OCI-LY3 (cell line): ENCODE measurements at regions not wholly inside any gene's neighbourhood (a gene's known extent, or its start where the extent isn't known, plus 50 kb on each side); places are given as distances from the start of the nearest gene placed in this dataset.

Source experiments
- H2AFZ ChIP-seq: fragments of 200-600, 300-600 bp; shearing (Covaris generic); 2 replicates; pipeline ENCODE4 v1.6.0; 2014; ENCODE audit warnings: antibody characterized with exemption, low read depth, low read length
- H3K27ac ChIP-seq: fragments of 200-600, 300-600 bp; sonication (generic); 2 replicates; pipeline ENCODE4 v1.5.1; 2014; ENCODE audit warnings: mild to moderate bottlenecking, low read length, moderate library complexity, mixed read lengths
- H3K27me3 ChIP-seq: fragments of 200-600, 300-600 bp; sonication (generic); 2 replicates; pipeline ENCODE4 v1.6.1; 2014; ENCODE audit warnings: low read depth, low read length, mixed read lengths
- H3K36me3 ChIP-seq: fragments of 200-600, 300-600 bp; sonication (generic); replicated peaks from 2 replicates; pipeline ENCODE3; 2014; ENCODE audit warnings: low read depth, low read length, mixed read lengths
- H3K4me1 ChIP-seq: fragments of 300-600, 200-600 bp; sonication (generic); 2 replicates; pipeline ENCODE4 v1.6.1; 2014; ENCODE audit warnings: low read length, mixed read lengths
- H3K4me2 ChIP-seq: fragments of 200-600, 300-600 bp; sonication (generic); 2 replicates; pipeline ENCODE4 v1.6.1; 2014; ENCODE audit warnings: low read length, mixed read lengths
- H3K4me3 ChIP-seq: fragments of 300-600, 200-600 bp; sonication (generic); 2 replicates; pipeline ENCODE4 v1.5.1; 2014; ENCODE audit warnings: antibody characterized with exemption, mild to moderate bottlenecking, low read length, moderate library complexity
- H3K79me2 ChIP-seq: fragments of 300-600, 200-600 bp; shearing (Covaris generic); 2 replicates; pipeline ENCODE4 v1.6.1; 2014; ENCODE audit warnings: mild to moderate bottlenecking, low read length, mixed read lengths
- H3K9ac ChIP-seq: fragments of 300-600, 200-600 bp; shearing (Covaris generic); 2 replicates; pipeline ENCODE4 v1.6.0; 2014; ENCODE audit warnings: mild to moderate bottlenecking, low read length, moderate library complexity
- H3K9me3 ChIP-seq: fragments of 200-600, 300-600 bp; shearing (Covaris generic); 2 replicates; pipeline ENCODE4 v1.6.1; 2014; ENCODE audit warnings: low read length, mixed read lengths; ENCODE audit not compliant: insufficient read depth
- H4K20me1 ChIP-seq: fragments of 200-600, 300-600 bp; sonication (generic); 2 replicates; pipeline ENCODE4 v1.6.1; 2016; ENCODE audit warnings: low read length, mixed read lengths; ENCODE audit not compliant: insufficient read depth
- EZH2phosphoT487 ChIP-seq: fragments of 200-600 bp; shearing (Covaris generic); IDR thresholded peaks from 2 replicates; pipeline ENCODE4 v1.6.1; 2018; ENCODE audit warnings: antibody characterized with exemption, mixed run types, low read depth
- TF ChIP-seq, protein P1 (sequence below): fragments of 200-600, 300-600 bp; sonication (generic); IDR thresholded peaks from 2 replicates; pipeline ENCODE4 v1.5.1; 2014; ENCODE audit warnings: antibody characterized with exemption, low read length, low read depth

DNA sequence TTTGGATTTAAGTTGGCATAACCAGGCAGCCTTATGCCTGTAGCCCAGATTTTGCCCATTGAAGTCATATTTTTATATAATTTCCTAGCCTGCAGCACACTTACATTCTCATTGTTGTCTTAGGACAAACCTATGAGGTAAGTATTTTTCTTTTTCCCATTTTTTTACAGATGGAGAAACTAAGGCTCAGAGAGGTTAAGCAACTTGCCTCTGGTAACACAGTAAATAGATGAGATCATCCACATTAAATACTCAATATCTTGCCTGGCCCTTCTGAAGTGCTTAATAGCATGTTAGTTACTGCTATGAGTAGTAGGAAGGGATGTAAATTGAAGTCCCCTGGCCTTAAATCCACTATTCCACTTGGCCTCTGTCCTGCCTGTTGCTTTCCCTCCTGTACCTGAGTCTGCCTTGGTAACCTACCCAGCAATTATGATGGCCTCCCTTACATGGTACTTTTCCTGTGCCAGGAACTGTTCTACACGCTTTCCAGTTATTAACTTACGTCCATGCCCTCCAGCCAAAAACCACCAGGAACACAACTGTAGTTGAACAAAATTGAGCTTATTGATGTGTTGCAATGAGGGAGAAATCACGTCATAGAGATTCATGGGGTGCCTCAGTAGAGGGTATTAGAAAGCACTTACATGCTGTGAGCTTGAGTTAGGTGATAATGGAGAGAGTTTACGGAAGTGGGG is 111.6 kb upstream of the FGGY start:
- H3K36me3 ChIP-seq = no peaks in the 10 kb centered on the region
- H3K27ac ChIP-seq = no peak overlapping the region
- no peak overlapping the region for H3K4me2 ChIP-seq
- H4K20me1 ChIP-seq = no peaks in the 10 kb centered on the region
- H3K4me3 ChIP-seq = no peak overlapping the region
- no peak overlapping the region for H2AFZ ChIP-seq
- H3K4me1 ChIP-seq = peaks cover 6% of the 10 kb centered on the region; the same call in 1 of the 2 replicates
- H3K9ac ChIP-seq = no peak overlapping the region
- no peaks in the 10 kb centered on the region for H3K79me2 ChIP-seq
- no peaks in the 10 kb centered on the region for H3K9me3 ChIP-seq
- no peak for TF ChIP-seq EZH2phosphoT487
- TF ChIP-seq, protein P1, sequence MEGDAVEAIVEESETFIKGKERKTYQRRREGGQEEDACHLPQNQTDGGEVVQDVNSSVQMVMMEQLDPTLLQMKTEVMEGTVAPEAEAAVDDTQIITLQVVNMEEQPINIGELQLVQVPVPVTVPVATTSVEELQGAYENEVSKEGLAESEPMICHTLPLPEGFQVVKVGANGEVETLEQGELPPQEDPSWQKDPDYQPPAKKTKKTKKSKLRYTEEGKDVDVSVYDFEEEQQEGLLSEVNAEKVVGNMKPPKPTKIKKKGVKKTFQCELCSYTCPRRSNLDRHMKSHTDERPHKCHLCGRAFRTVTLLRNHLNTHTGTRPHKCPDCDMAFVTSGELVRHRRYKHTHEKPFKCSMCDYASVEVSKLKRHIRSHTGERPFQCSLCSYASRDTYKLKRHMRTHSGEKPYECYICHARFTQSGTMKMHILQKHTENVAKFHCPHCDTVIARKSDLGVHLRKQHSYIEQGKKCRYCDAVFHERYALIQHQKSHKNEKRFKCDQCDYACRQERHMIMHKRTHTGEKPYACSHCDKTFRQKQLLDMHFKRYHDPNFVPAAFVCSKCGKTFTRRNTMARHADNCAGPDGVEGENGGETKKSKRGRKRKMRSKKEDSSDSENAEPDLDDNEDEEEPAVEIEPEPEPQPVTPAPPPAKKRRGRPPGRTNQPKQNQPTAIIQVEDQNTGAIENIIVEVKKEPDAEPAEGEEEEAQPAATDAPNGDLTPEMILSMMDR = no peak
- no peaks in the 10 kb centered on the region for H3K27me3 ChIP-seq

GRCh38 chr1:59186656-59187055 is 110.2 kb upstream of the FGGY start:
- no peak overlapping the region for H3K9ac ChIP-seq
- H3K4me3 ChIP-seq = no peak overlapping the region
- no peak for TF ChIP-seq EZH2phosphoT487
- TF ChIP-seq, protein P1 = no peak
- no peak overlapping the region for H2AFZ ChIP-seq
- H3K9me3 ChIP-seq = no peaks in the 10 kb centered on the region
- H3K27ac ChIP-seq = no peak overlapping the region
- peaks cover 6% of the 10 kb centered on the region; the same call in 1 of the 2 replicates for H3K4me1 ChIP-seq
- H3K36me3 ChIP-seq = no peaks in the 10 kb centered on the region
- no peaks in the 10 kb centered on the region for H3K27me3 ChIP-seq
- H3K4me2 ChIP-seq = no peak overlapping the region
- H3K79me2 ChIP-seq = no peaks in the 10 kb centered on the region
- no peaks in the 10 kb centered on the region for H4K20me1 ChIP-seq

GRCh38 chr1:59188413-59189213 is 108.3 kb upstream of the FGGY start:
- Histone ChIP-seq H3K36me3 (no peaks in the 10 kb centered on the region), H3K4me2 (no peak overlapping the region), H4K20me1 (no peaks in the 10 kb centered on the region), H3K4me3 (no peak overlapping the region), H3K9me3 (no peaks in the 10 kb centered on the region), H3K4me1 (peaks cover 6% of the 10 kb centered on the region; the same call in 1 of the 2 replicates), H3K9ac (no peak overlapping the region), H3K27me3 (no peaks in the 10 kb centered on the region), H3K27ac (no peak overlapping the region), H3K79me2 (no peaks in the 10 kb centered on the region), H2AFZ (no peak overlapping the region)
- TF ChIP-seq, protein P1 = no peak
- TF ChIP-seq EZH2phosphoT487 = no peak

DNA sequence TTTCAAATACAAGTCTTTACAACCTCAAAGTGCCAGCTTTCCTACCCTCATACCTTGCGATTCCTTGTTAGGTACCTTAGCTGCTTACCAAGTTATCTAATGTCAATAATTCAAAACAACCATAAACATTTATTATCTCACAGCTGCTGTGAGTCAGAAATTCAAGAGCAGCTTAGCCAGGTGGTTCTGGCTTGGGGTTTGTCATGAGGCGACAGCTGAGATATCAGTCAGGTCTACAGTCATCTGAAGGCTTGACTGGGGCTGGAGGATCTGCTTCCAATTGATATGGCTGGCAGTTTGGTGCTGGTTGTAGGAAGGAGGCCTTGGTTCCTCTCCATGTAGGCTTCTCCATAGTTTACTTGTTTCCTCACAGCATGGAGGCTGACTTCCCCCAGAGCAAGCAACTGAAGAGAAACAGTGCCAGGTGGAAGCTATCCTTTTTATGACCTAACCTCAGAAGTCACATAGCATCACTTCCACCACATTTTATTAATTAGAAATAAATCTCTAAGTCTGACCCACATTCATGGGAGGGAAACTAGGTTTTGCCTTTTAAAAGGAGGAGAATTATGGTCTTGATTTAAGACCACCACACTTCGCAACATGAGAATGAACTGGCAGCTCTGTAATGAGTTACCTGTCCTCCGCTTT is 103.3 kb upstream of the FGGY start:
- Histone ChIP-seq H3K4me2 (no peak overlapping the region), H3K4me1 (no peaks in the 10 kb centered on the region), H3K4me3 (no peak overlapping the region), H3K79me2 (no peaks in the 10 kb centered on the region), H3K9ac (no peak overlapping the region), H3K27me3 (no peaks in the 10 kb centered on the region), H4K20me1 (no peaks in the 10 kb centered on the region), H3K27ac (no peak overlapping the region), H2AFZ (no peak overlapping the region), H3K36me3 (no peaks in the 10 kb centered on the region), H3K9me3 (no peaks in the 10 kb centered on the region)
- TF ChIP-seq, protein P1 = no peak
- TF ChIP-seq EZH2phosphoT487 = no peak
